HG03342 (cell line): ENCODE measurements at regions not wholly inside any gene's neighbourhood (a gene's known extent, or its start where the extent isn't known, plus 50 kb on each side); places are given as distances from the start of the nearest gene placed in this dataset.

Experiments used
- ATAC-seq: cut with Tn5 transposase; IDR thresholded peaks from one replicate; pipeline ENCODE4 v1.9.1; 2021; ENCODE audit warnings: mild to moderate bottlenecking, moderate library complexity; ENCODE audit not compliant: unreplicated experiment

DNA sequence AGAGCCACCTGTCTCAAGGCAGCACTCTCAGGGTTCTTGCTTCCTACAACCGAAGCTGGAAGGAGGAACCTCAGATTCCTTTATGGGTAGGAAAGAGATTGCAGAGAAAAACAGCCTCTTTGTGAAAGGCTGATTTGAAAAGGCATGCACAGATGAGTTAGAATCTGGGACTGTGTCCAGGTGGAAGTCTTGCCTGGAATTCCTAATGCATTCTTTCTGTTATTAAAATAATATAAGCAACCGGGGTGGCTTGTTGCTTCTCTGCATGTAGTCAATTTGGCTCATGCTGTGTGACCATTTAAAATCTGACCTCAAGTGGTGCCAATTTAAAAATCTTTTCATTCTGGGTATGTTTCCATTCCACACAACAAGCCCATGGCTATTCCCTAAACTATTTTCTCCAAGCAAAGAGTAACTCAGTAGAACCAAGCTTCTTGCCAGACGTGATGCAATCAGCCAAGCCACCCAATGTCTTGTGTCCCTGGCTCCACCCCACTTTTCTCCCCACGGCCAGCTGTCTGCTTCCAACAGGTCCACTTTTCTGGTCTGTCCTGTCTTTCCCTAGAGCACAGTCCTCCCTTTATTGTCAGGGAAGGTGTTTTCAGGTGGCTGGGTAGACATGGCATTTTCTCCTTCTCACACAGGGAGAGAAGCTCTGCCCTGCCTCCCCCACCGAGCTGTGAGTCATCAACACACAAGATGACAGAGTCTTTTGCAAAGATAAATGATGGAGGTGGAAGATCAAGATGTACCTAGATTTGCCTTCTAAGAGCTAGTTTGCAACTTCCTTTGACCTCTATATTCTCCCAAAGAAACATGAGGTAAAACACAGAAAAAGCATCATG is 394.3 kb downstream of the FOXO1 start:
- no peak for ATAC-seq

DNA sequence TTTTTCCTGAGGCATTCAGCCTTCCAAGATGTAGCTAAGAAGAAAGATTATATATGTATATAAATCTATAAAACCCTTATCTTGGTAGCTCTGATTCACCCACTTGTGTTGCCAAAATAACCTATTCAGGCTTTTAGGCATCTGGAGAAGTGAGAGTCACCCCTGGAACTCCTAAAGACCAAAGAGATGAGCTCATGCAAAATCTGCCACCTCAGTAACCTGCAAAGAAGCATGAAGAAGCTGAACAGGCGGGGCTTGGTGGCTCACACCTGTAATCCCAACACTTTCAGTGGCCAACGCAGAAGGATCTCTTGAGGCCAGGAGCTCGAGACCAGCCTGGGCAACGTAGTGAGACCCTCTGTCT is 393.7 kb downstream of the FOXO1 start:
- no peak for ATAC-seq

GRCh38 chr13:40273253-40274025 is 393.0 kb downstream of the FOXO1 start:
- no peak for ATAC-seq

GRCh38 chr13:40274103-40274502 is 392.3 kb downstream of the FOXO1 start:
- ATAC-seq = no peak

GRCh38 chr13:40275155-40275554 is 391.3 kb downstream of the FOXO1 start:
- no peak for ATAC-seq

DNA sequence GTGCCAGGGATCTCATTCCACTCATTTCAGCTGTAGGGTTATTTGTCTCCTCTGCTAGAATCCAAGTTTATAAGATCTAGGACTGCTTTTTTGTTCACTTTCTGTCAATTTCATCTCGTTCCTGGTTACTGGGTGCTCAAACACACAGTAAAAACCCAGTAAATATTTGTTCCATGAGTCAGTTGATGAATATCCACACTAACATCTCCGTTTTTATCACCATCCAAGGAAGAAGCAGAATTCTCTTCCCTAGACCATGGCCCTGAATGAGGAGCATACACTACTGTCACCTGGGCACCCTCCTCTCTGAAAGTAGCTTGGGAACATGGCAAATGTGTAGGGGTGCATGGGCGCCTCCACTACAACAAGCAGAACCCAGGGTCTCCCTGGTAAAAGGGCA is 390.8 kb downstream of the FOXO1 start:
- no peak for ATAC-seq

DNA sequence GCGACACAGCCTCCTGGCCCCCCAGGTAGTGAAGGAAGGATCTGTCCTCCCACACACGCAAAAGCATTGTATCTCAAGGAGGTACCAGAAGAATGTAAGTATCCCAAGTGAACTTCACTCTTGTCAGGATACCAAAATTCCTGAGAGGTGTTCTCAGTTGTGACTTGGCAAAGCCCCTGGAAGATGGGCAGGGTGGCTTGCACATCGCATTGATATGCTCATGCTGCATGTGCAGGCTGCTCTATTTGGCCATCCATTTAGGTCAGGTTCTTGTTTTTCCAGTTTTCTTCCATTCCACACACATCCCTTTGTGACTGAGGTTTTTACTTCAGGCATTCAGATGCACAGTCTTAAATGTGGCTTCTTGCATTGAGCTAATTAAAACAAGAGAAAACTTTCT is 382.8 kb downstream of the FOXO1 start:
- no peak for ATAC-seq

- no peak for ATAC-seq
Measured at GRCh38 chr13:40285634-40286033, 380.8 kb downstream of the FOXO1 start.

DNA sequence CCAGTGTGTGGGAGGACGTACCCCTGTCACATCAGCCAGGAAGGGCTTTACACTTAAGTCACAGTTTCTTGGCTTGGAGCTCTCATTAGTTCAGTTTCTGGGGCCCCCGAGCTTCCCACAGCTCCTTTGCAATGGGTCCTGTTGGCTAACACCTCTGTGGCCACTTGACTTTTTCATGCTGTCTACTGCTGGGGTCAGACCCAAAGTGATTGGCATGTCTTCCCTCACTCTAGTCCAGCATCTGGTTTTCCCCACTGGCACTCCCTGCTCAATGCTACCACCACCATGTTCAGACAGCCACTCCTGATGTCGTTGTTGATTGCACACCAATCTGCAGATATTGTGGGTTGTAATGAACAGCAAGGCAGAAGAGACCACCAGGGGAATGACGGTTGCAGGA is 379.0 kb downstream of the FOXO1 start:
- ATAC-seq = no peak

DNA sequence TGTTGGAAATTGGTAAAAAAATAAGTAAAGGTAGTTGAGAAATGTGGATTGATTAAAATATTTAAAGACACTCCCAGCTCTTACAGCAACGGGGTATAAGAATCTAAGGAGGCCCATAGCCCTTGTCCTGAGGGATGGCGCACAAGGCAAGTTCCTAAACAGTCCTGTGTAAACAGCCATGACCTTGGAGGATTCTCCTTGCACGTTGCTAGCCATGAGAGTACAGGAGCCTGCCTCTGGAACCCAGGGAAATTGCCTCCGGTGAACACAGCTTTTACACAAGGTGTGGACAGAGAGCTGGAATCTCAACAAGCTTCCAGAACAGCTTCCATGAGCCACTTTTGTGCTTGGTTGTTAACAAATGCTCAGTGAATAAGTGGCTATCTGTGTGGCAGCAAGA is 378.2 kb downstream of the FOXO1 start:
- no peak for ATAC-seq

- no peak for ATAC-seq
Measured at GRCh38 chr13:40290758-40291157, 375.7 kb downstream of the FOXO1 start.

- no peak for ATAC-seq
Measured at GRCh38 chr13:40292108-40292507, 374.3 kb downstream of the FOXO1 start.

DNA sequence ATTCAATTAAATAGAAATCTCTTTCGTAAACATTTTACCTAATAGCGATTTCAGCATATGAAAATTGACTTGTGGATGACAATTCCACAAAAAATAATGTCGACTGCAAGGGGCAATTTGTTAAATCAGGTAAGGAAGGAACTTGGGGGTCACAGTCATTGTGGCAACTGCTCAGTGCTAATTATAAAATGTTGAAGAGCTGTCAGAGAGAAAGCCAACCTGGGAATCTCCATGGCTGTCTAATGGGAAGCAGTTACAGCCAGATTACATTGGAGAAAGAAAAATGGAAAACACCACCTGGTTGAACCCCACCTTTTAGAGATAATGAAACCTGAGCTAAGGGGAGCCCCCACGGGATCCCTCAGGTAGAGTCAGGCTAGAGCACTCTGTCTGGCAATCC is 373.9 kb downstream of the FOXO1 start:
- ATAC-seq = no peak

DNA sequence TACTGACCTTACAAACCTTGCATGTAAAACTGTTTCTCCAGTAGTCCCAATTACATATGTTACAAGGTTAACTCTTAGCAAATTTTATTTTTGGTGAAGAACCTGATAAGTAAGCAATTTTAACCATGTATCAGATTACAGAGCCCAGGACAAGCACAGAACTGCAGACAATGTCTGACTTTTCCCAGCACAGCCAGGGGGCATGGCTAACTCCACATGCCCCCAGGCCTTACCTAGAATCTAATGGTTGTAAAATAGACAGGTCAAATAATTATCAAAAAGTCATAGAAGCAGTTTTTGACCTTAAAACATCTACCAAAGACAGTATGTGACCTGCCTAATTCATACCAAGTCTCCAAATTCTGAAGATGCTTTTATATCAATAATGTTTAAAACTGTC is 364.1 kb downstream of the FOXO1 start:
- no peak for ATAC-seq

DNA sequence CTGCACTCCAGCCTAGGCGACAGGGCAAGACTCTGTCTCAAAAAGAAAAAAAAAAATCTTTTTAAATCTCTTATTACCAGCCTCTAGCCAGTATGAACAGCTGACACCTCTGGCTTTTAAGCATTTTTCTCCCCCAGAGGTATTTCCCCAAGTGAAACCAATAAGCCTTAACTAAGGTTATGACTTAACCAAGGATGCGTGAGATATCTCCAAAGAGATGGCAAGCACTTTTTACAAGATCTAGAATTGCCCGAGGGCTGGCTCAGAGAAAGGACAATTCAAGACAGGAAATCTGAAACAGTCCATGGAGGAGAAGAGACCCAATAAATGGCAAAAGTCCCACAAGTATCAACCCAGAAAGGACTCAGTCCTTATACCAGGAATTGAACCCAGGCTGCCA is 362.1 kb downstream of the FOXO1 start:
- ATAC-seq = no peak

- ATAC-seq = no peak
Measured at GRCh38 chr13:40306817-40307216, 359.6 kb downstream of the FOXO1 start.

DNA sequence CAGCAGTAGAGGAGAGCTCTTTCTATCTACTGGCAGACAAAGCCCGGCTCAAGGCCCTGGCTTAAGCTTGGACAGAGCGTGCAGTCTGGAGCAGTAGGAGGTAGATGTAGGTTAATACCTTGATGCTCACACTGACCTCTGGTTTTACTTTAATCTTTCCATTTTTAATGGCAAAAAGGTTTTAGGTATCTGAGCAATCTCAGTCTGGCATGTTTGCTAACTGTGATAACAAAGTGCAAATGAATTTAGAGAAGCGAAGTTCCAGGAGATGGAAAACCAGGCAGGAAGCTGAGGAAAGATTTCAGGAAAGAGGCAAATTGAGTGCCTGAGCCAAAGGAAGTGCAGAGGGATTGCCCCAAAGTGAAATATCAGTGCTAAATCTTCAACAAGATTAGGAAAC is 356.6 kb downstream of the FOXO1 start:
- no peak for ATAC-seq

- ATAC-seq = no peak
Measured at GRCh38 chr13:40311356-40312101, 354.9 kb downstream of the FOXO1 start.

GRCh38 chr13:40313269-40314200 is 352.9 kb downstream of the FOXO1 start:
- ATAC-seq = no peak

GRCh38 chr13:40315416-40316064 is 350.9 kb downstream of the FOXO1 start:
- no peak for ATAC-seq
